Esophagus muscularis mucosa (tissue), 4 donors: ENCODE measurements at regions not wholly inside any gene's neighbourhood (a gene's known extent, or its start where the extent isn't known, plus 50 kb on each side); places are given as distances from the start of the nearest gene placed in this dataset.
A peak's percentile ranks its signal among the peaks of the same experiment; 100 is the strongest.

ENCODE experiments used
- DNase-seq: peaks from one replicate; pipeline ENCODE4 v3.0.0-alpha.2; 2017; ENCODE audit errors: extremely low spot score
- H3K27ac ChIP-seq, 4 donors: fragments of 200-600 bp; sonication (generic); replicated peaks in 1 of 4; 1 replicate in 3 of 4; 2 replicates in 1 of 4; pipeline ENCODE4 v1.5.1; 2016 to 2019; ENCODE audit warnings: mild to moderate bottlenecking in 1 of 4
- H3K27me3 ChIP-seq, 4 donors: fragments of 200-600 bp; sonication (generic); one replicate each; pipeline versions ENCODE4 v1.5.1 to v1.6.0; 2016 to 2019
- H3K36me3 ChIP-seq, 4 donors: fragments of 200-600 bp; sonication (generic); one replicate each; pipeline ENCODE4 v1.5.1; 2016 to 2019
- H3K4me1 ChIP-seq, 4 donors: fragments of 200-600 bp; sonication (generic); one replicate each; pipeline ENCODE4 v1.5.1; 2016 to 2019
- H3K4me3 ChIP-seq, 4 donors: fragments of 200-600 bp; sonication (generic); 1 replicate in 2 of 4; 2 replicates in 2 of 4; pipeline ENCODE4 v1.5.1; 2016 to 2019; ENCODE audit warnings: mild to moderate bottlenecking in 4 of 4, moderate library complexity in 1 of 4
- H3K9me3 ChIP-seq, 4 donors: fragments of 200-600 bp; sonication (generic); 1 replicate in 3 of 4; 2 replicates in 1 of 4; pipeline ENCODE4 v1.5.1; 2016 to 2019
- CTCF ChIP-seq, 3 experiments: fragments of 200-600 bp in 2 of 3; fragments of 450-650 bp in 1 of 3; sonication (generic) in 2 of 3; IDR thresholded peaks; one replicate each; pipeline ENCODE4 v1.5.1; 2017 to 2019; ENCODE audit warnings: antibody characterized with exemption in 3 of 3, mild to moderate bottlenecking in 2 of 3, moderate library complexity in 1 of 3
- EP300 ChIP-seq: sonication (generic); formaldehyde crosslinking; IDR thresholded peaks from one replicate; pipeline ENCODE4 v1.6.1; 2017; ENCODE audit warnings: antibody characterized with exemption
- POLR2A ChIP-seq: fragments of 450-650 bp; IDR thresholded peaks from one replicate; pipeline ENCODE4 v1.6.1; 2017; ENCODE audit warnings: antibody characterized with exemption, moderate library complexity, mild to moderate bottlenecking, low read depth
- POLR2AphosphoS5 ChIP-seq, 2 donors: sonication (generic); formaldehyde crosslinking; IDR thresholded peaks; one replicate each; pipeline ENCODE4 v1.6.1; 2017; ENCODE audit warnings: antibody characterized with exemption in 2 of 2
- WGBS: methylation state at CpG from one replicate; pipeline ENCODE4 v1.1.5; 2018; 5-methylcytosine and 5-hydroxymethylcytosine counted together
- intact Hi-C: fragments of 100-400 bp; cut with DNase I; formaldehyde crosslinking; loops from one replicate; pipeline ENCODE4 v1.15.1; 2023

- Histone ChIP-seq H3K36me3 (no peaks in the 10 kb centered on the region), H3K4me3 (no peak overlapping the region), H3K27ac (peak overlapping the region in 1 of 4 donors; percentile 22), H3K27me3 (no peaks in the 10 kb centered on the region), H3K9me3 (no peaks in the 10 kb centered on the region), H3K4me1 (peaks cover 0 to 35% (median 17%) of the 10 kb centered on the region in 4 donors)
- 76% methylated on average over 8 of the region's 8 CpGs for WGBS
- intact Hi-C loops = no loop called here
- TF ChIP-seq POLR2A = no peak
- TF ChIP-seq EP300 = no peak
- peak; percentile 66 for DNase-seq
Measured at GRCh38 chr10:94146313-94146712, 152.6 kb downstream of the PLCE1 start.

- TF ChIP-seq EP300 (no peak), POLR2AphosphoS5 (IDR thresholded peaks at IDR 0.05) (no peak), CTCF (IDR thresholded peaks at IDR 0.05) (no peak), POLR2A (no peak)
- 61% methylated on average over 5 of the region's 5 CpGs for WGBS
Measured at GRCh38 chr10:94146746-94147145, 153.0 kb downstream of the PLCE1 start.

DNA sequence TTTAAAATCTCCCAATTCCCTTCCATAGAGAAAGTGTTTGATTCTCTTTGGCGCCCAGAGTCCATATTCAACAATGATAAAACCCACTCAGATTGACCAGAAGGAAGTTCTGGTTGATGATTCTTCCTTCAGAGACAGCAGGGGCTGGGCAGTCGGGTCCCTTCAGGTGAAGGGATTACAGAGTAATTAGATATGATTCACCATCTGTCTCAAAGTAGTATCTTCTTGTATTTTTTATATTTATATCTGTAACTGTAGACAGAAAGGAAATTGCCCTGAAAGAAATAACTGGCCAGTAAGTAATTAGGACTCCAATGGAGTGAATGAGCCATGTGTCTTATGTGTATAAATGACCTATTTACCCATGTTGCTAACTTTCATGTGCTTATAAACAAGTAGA lies 156.0 kb downstream of the PLCE1 start:
- Histone ChIP-seq H3K36me3 (no peaks in the 10 kb centered on the region), H3K9me3 (no peaks in the 10 kb centered on the region), H3K4me1 (peaks cover 0 to 20% (median 9%) of the 10 kb centered on the region in 4 donors), H3K27me3 (no peaks in the 10 kb centered on the region), H3K4me3 (no peak overlapping the region), H3K27ac (no peak overlapping the region)
- TF ChIP-seq POLR2AphosphoS5 (IDR thresholded peaks at IDR 0.05) (no peak), EP300 (no peak), CTCF (IDR thresholded peaks at IDR 0.05) (no peak), POLR2A (no peak)
- intact Hi-C loops = no loop called here
- no peak for DNase-seq
- WGBS = 80% methylated on average over 2 of the region's 2 CpGs

More at GRCh38 chr10:94146746-94147145, 153.0 kb downstream of the PLCE1 start:
- intact Hi-C loops = no loop called here
- Histone ChIP-seq H3K9me3 (no peaks in the 10 kb centered on the region), H3K4me1 (peaks cover 0 to 35% (median 17%) of the 10 kb centered on the region in 4 donors), H3K36me3 (no peaks in the 10 kb centered on the region), H3K27me3 (no peaks in the 10 kb centered on the region), H3K4me3 (no peak overlapping the region), H3K27ac (peak overlapping the region in 1 of 4 donors; percentile 22)
- DNase-seq = peak; percentile 42

DNA sequence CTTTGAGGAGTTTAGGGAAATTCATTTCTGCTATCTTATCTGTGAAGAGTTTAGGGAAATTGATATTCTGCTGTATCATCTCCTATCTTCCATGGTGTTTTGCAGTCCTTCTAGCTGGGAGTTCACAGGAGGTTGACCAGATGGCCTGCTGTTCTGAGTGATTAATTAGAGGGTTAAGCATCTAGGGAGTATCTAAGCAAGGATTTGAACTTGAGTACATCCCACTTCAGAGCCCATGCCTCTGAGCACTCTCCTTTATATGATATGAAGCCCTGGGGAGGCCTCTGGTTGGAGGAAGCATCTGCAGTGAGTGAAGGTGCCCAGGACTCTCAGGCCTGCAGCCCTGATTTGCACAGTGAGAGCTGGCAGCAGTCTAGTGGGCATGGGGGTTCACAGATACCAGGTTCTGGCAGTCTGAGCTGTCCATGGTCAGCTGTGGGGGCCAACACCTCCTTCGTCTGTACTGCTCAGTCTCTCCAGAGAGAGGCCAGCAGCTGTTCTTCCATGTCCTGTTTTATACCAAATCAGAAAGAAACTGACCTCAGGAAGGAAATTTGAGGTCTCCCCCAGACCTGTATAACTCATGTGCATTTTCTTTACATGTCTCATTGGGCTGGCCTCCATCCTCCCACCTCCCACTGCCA lies 156.9 kb downstream of the PLCE1 start:
- Histone ChIP-seq H3K27me3 (no peaks in the 10 kb centered on the region), H3K9me3 (no peaks in the 10 kb centered on the region), H3K4me3 (no peak overlapping the region), H3K4me1 (peaks cover 4 to 19% (median 9%) of the 10 kb centered on the region in 4 donors), H3K36me3 (no peaks in the 10 kb centered on the region), H3K27ac (no peak overlapping the region)
- no peak for DNase-seq
- TF ChIP-seq POLR2AphosphoS5 (IDR thresholded peaks at IDR 0.05) (no peak), POLR2A (no peak), CTCF (IDR thresholded peaks at IDR 0.05) (no peak), EP300 (no peak)
- WGBS = 100% methylated on average over 1 of the region's 1 CpG
- intact Hi-C loops = no loop called here

GRCh38 chr10:94155722-94156271 lies 162.1 kb downstream of the PLCE1 start:
- Histone ChIP-seq H3K27ac (peak overlapping the region; percentile 10 to 57 (median 46)), H3K4me3 (no peak overlapping the region), H3K4me1 (peaks cover 8 to 20% (median 17%) of the 10 kb centered on the region in 4 donors), H3K27me3 (no peaks in the 10 kb centered on the region), H3K9me3 (no peaks in the 10 kb centered on the region), H3K36me3 (no peaks in the 10 kb centered on the region)
- intact Hi-C loops = no loop called here
- no peak for TF ChIP-seq POLR2A
- no peak for TF ChIP-seq POLR2AphosphoS5 (IDR thresholded peaks at IDR 0.05)
- no peak for TF ChIP-seq CTCF (IDR thresholded peaks at IDR 0.05)
- 59% methylated on average over 4 of the region's 4 CpGs for WGBS
- peak; percentile 26 for DNase-seq
